ENCODE measurements at regions not wholly inside any gene's neighbourhood (a gene's known extent, or its start where the extent isn't known, plus 50 kb on each side); places are given as distances from the start of the nearest gene placed in this dataset.

- H3K4me3 ChIP-seq: no peak overlapping the region
- no peak for DNase-seq
- no peaks in the 10 kb centered on the region for H3K9me3 ChIP-seq
- no peaks in the 10 kb centered on the region for H3K4me1 ChIP-seq
- no peak for TF ChIP-seq CTCF (IDR thresholded peaks at IDR 0.05)
- no peaks in the 10 kb centered on the region for H3K27me3 ChIP-seq
- intact Hi-C loops (cut with DNase I; ENCODE audit: low total_unique reads): no loop called here
- H3K27ac ChIP-seq: no peak overlapping the region
- H3K36me3 ChIP-seq: no peaks in the 10 kb centered on the region
Observed at GRCh38 chr4:104826171-104826570, 320.5 kb upstream of the TET2 start.

- H3K27ac ChIP-seq: no peak overlapping the region
- no peak overlapping the region for H3K4me3 ChIP-seq
- no peaks in the 10 kb centered on the region for H3K36me3 ChIP-seq
- H3K4me1 ChIP-seq: no peaks in the 10 kb centered on the region
- DNase-seq: no peak
- H3K9me3 ChIP-seq: no peaks in the 10 kb centered on the region
- intact Hi-C loops (cut with DNase I; ENCODE audit: low total_unique reads): no loop called here
- H3K27me3 ChIP-seq: no peaks in the 10 kb centered on the region
- no peak for TF ChIP-seq CTCF (IDR thresholded peaks at IDR 0.05)
Observed at GRCh38 chr4:104829761-104830160, 316.9 kb upstream of the TET2 start.

- no peak for TF ChIP-seq CTCF (IDR thresholded peaks at IDR 0.05)
- no peak for DNase-seq
- intact Hi-C loops (cut with DNase I; ENCODE audit: low total_unique reads): no loop called here
- H3K4me3 ChIP-seq: no peak overlapping the region
- no peaks in the 10 kb centered on the region for H3K27me3 ChIP-seq
- H3K4me1 ChIP-seq: no peaks in the 10 kb centered on the region
- no peak overlapping the region for H3K27ac ChIP-seq
- no peaks in the 10 kb centered on the region for H3K36me3 ChIP-seq
- no peaks in the 10 kb centered on the region for H3K9me3 ChIP-seq
Observed at GRCh38 chr4:104848597-104849225, 298.0 kb upstream of the TET2 start.

- Histone ChIP-seq H3K36me3 (no peaks in the 10 kb centered on the region), H3K27ac (no peak overlapping the region), H3K27me3 (no peaks in the 10 kb centered on the region), H3K9me3 (no peaks in the 10 kb centered on the region), H3K4me1 (no peaks in the 10 kb centered on the region), H3K4me3 (no peak overlapping the region)
- no peak for DNase-seq
- intact Hi-C loops (cut with DNase I; ENCODE audit: low total_unique reads): no loop called here
- TF ChIP-seq CTCF (IDR thresholded peaks at IDR 0.05): no peak
Observed at GRCh38 chr4:104859601-104860237, 287.0 kb upstream of the TET2 start.

- intact Hi-C loops (cut with DNase I; ENCODE audit: low total_unique reads): no loop called here
- Histone ChIP-seq H3K27me3 (no peaks in the 10 kb centered on the region), H3K36me3 (no peaks in the 10 kb centered on the region), H3K9me3 (no peaks in the 10 kb centered on the region), H3K4me3 (no peak overlapping the region), H3K4me1 (no peaks in the 10 kb centered on the region), H3K27ac (no peak overlapping the region)
- DNase-seq: peak in 1 of 2 donors; percentile 60
- peak; percentile 67 to 80 for TF ChIP-seq CTCF (IDR thresholded peaks at IDR 0.05)
Observed at GRCh38 chr4:104860238-104861123, 286.2 kb upstream of the TET2 start.

All from tibial artery (tissue), 4 donors.